ENCODE measurements at regions not wholly inside any gene's neighbourhood (a gene's known extent, or its start where the extent isn't known, plus 50 kb on each side); places are given as distances from the start of the nearest gene placed in this dataset.

DNA sequence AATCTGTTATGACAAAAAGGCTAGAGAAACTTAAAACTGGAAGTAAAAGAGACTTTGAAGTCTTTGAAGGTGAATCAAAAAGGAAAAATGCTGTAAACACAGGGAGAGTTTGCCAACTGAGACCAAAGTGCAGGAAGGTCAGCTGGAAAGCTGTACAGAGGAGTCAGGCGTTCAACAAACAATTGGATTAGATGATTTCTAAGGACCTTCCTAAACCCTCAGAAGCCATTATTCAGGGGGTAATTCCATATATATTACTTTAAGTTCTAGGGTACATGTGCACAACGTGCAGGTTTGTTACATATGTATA, 156.8 kb downstream of the ZBTB18 start:
- TF ChIP-seq CTCF (IDR thresholded peaks at IDR 0.05; ENCODE audit: low read length) (no peak), EZH2 (IDR thresholded peaks at IDR 0.05; ENCODE audit: borderline replicate concordance, low read length) (no peak)
